HG03025 (cell line): ENCODE measurements at regions not wholly inside any gene's neighbourhood (a gene's known extent, or its start where the extent isn't known, plus 50 kb on each side); places are given as distances from the start of the nearest gene placed in this dataset.

ENCODE experiments used
- ATAC-seq: cut with Tn5 transposase; IDR thresholded peaks from one replicate; pipeline ENCODE4 v1.9.1; 2021; ENCODE audit warnings: mild to moderate bottlenecking, moderate library complexity; ENCODE audit not compliant: unreplicated experiment, low FRiP score

DNA sequence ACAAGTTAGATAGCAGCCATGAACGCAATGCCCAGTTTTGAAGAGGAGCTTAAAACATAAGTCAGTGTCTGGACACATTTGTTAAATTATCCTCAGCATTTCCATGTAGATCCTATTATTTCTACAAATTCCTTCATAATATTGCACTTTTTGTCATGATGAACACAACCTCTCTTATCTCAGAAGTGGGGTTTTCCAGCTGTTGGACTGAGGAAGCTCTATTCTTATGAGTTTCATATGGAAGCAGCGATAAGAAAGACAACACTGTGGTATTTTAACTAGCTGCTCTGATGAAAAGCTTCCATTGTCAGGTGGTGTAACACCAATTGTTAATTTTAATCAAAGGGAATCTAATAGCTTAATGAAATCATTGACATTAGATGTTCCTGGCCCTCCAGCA is 308.7 kb downstream of the GBA3 start:
- no peak for ATAC-seq

- ATAC-seq: no peak
Measured at GRCh38 chr4:22999419-22999818, 306.7 kb downstream of the GBA3 start.

DNA sequence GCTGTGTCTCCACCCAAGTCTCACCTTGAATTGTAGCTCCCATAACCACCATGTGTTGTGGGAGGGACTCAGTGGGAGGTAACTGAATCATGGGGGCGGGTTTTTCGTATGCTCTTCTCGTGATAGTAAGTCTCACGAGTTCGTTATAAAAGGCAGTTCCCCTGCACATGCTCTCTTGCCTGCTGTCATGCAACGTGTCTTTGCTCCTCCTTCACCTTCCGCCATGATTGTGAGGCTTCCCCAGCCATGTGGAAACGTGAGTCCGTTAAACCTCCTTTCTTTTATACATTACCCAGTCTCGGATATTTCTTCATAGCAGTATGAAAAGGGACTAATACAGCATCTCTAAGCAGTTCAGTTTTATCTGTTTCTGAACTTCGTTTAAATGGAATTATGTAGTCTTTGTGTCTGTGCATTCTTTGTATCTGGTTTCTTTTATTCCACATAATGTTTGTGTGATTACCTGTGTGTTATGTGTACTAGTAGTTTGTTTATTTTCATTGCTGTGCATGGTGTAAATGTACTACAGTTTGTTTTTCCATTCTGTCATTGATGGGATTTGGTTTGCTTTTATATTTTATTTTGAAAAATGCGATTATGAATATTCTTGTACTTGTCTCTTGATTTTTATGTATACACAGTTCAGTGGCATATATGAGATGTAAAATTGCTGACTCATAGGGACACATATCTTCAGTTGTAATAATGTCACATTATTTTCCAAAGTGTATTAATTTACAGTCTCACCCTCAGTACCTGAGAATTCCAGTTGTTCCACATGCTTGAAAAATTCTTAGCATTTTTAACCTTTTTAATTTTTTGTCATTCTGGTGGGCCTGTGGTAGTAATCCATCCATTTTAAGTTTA is 304.9 kb downstream of the GBA3 start:
- no peak for ATAC-seq

GRCh38 chr4:22991576-22991975 is 298.8 kb downstream of the GBA3 start:
- ATAC-seq: no peak

DNA sequence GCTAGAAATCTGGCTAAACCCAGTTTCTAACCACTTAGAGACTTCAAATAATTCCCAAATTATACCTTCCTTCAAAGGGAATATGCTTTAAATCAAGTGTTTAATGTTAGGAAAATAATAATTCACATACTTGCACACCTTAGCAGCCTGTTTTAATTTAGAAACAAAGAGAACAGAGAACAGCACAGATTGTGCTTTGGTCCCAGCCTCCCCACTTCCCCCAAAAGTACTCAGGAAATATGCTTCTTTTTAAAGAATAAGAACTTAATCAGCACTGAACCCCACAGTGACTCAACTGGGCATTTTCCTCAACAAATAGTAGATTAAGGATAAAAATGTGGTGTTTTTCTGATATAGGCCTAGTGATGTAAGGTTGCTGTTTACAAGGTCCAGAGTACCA is 295.8 kb downstream of the GBA3 start:
- no peak for ATAC-seq

DNA sequence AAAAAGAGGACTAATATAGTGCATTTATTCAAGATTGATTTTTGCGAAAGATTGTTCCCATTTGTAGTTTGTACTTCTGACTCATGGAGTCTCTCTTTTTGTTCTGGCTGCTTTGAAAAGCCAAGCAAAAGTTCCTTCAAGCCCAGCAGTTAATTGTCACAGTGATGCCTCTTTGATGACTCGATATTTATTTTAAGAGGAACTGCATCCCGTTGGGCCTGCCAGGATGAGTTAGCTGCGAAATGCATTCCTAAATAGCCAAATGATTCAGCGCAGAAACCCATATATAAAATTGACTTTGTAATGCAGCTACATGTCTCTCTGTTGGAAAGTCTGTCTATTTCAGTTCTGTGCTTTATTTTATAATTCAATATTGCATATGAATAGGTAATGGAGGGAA is 295.1 kb downstream of the GBA3 start:
- no peak for ATAC-seq

DNA sequence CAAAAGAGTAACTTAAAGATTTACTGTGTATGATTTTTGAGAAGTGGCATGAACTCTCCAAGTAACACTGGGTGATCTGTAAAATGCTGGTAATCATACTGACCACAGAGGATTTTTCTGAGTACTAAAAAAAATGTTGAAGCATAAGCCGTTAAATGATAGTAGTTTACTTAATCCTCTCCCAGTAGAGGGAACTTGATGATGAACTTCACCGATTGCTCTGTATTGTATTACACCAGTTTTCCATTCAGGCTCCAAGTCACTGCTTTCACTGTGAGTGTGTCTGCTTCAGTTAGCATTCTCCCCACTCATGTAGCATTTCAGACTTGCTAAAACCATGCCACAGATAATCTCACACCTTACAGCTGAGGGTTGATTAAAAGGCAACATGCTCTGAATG is 294.1 kb downstream of the GBA3 start:
- no peak for ATAC-seq

- ATAC-seq: no peak
Measured at GRCh38 chr4:22986262-22986661, 293.5 kb downstream of the GBA3 start.

GRCh38 chr4:22984390-22984789 is 291.7 kb downstream of the GBA3 start:
- no peak for ATAC-seq

DNA sequence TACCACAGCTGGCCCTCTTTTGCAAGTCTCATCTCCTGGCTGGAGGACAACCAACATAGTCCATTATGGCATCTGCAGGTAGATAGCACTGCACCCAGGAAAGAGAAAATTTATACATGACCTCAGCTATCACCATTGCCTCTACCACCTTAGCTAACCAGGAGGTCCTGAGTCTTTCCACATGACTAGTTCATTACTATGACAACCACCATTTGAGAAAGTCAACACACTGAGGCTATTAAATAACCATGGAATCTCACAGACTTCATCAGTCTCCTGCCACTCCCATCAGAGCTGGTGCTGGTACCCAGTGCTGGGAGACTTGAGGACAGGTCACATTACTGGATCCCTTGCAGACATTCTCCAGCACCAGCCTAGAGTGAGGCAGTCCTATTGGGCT is 285.9 kb downstream of the GBA3 start:
- ATAC-seq: no peak

- no peak for ATAC-seq
Measured at GRCh38 chr4:22970665-22971064, 277.9 kb downstream of the GBA3 start.

GRCh38 chr4:22969287-22969896 is 276.7 kb downstream of the GBA3 start:
- no peak for ATAC-seq

DNA sequence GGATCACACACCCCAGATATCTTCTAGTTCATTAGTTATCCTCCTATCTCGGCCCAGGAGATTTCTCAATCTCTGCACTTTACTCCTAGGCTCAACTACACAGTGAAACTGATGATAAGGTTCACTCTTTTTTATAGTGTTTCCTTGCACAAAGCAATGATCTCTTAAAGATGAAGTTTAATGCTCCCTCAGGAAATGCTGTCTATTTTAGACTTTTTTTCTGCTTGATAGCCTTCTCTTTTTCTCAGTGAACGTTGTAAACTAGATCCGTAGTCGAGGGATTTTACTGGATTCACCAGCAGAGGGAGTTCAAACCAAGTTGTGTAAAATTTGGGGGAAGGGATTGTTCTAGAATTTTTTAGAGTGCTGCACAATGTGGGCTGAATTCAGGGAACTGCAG is 269.6 kb downstream of the GBA3 start:
- ATAC-seq: no peak

DNA sequence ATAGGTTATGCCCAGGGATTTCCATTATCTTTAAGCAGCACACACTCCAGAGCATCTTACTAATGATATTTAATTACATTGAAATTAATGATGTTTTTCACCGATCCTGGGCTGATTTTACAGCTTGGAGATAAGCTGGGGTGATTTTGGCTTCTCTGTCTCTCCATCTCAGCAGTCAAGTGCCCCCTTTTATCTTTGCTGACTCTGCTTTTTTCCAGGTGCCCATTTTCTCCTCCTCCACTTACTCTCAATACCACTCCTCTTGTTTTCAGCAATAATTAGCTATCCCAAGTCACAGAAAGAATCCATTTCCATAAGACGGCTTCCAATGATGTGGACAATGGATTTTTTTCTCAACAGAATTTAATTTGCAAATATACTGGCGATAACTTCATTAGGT is 266.7 kb downstream of the GBA3 start:
- no peak for ATAC-seq

GRCh38 chr4:22957774-22958309 is 265.1 kb downstream of the GBA3 start:
- ATAC-seq: no peak

DNA sequence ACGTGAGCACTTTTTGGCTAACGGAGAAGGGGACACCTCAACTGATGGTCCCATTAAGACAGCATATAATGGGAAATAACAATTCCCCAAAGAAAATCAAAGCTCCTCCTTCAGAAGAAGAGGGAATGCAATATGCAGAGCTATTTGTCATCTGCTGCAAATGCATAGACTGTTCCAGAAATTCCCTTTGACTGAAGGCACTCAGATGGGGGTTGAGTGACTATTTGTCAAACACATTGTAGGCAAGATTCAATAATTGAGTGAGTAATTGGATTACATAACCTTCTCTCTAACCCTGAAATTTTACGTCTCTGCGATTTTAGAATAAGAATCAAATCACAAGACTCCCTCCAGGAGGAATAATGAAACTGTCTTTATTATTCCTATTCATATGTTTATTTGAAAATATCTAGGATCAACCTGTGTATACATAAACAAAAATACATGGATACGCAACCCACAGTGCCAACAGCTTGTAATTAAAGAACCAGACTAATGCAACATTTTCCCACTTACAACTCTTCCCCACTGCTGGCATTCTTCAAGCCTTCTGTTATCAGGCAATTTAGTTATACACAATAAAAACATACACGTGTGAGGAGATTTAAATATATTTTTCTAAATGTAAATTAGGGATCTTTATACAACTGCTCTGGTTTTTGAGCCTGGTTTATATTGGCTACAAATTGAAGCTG is 256.6 kb downstream of the GBA3 start:
- no peak for ATAC-seq

- no peak for ATAC-seq
Measured at GRCh38 chr4:22947851-22948250, 255.1 kb downstream of the GBA3 start.

- ATAC-seq: no peak
Measured at GRCh38 chr4:22942920-22943559, 250.3 kb downstream of the GBA3 start.

DNA sequence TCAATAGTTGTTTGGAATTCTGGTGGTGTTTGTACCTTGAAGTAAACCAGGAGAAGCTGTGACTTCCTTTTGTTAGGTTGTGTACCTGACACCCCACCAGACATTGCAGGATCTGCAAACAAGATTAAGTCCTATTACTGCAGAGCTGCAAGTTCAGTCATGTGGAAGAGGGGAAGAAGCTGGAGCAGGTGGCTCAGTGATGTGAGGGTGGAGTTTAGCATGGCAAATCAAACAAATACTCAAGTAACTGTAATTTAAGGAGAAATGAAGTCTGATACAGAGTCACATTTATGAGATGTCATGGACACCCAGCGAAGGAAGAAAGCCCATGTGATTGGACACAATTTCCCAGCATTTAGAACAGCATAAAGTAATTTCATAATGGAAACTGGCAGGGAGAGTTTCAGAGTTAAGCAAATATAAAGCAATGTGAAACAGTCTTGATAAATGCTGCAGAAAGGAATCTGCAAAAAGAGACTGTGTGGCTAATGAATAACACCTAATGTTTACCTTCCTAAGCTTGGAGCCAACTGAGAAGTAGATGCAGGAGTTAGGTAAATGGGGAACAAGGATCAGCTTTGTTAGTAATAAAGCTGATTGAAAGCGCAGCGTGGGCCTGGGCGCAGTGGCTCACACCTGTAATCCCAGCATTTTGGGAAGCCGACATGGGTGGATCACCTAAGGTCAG is 249.1 kb downstream of the GBA3 start:
- no peak for ATAC-seq

GRCh38 chr4:22932326-22932725 is 239.6 kb downstream of the GBA3 start:
- no peak for ATAC-seq
